ENCODE measurements at regions not wholly inside any gene's neighbourhood (a gene's known extent, or its start where the extent isn't known, plus 50 kb on each side); places are given as distances from the start of the nearest gene placed in this dataset.

DNA sequence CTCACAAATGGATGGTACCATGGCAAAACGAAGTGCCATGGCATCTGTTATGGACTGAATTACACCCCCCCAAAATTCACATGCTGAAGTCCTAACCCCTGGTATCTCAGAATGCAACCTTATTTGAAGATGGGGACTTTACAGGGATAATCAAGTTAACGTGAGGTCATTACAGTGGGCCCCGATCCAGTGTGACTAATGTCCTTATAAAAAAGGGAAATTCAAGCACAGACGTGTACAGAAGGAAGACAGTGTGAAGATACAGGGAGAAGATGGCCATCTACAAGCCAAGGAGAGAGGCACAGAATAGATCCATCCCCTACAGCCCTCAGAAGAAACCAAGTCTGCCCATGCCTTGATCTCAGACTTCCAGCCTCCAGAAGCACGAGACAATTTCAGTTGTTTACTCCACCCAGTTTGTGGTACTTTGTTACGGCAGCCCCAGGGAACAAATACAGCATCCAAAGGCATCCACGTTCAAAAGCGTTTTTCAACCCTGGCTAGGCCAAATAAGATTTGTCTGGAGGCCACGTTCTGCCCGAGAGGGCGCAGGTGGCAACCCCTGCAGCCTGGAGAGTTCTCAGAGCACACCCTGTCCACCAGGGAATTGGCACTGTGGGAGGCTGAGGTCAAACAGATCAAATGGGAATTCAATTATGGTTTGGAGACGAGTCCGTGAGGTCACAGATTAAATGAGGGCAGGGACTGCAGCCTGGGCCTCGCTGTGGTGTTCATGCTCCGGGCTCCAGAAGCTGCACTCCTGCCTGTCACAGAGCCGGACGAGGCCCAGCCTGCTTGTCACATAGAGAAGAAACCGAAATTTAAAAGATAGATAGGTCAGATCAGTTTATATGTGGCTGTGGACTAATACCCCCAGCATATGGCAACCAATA is 494.8 kb downstream of the SHQ1 start:
- 93 to 96% methylated on average over 12 to 18 of the region's 18 CpGs for WGBS, 2 experiments (ENCODE audit: insufficient coverage in 1 of 2, insufficient read length in 1 of 2)
- H3K36me3 ChIP-seq (ENCODE audit: control insufficient read depth, insufficient read depth, low read length), result no peaks in the 10 kb centered on the region
- peaks cover 25% of the 10 kb centered on the region for H3K4me1 Mint-ChIP-seq
- no peak overlapping the region for H3K27ac ChIP-seq (ENCODE audit: low read depth, low read length)
- no peak overlapping the region for H3K27ac Mint-ChIP-seq
- TF ChIP-seq, protein P1, sequence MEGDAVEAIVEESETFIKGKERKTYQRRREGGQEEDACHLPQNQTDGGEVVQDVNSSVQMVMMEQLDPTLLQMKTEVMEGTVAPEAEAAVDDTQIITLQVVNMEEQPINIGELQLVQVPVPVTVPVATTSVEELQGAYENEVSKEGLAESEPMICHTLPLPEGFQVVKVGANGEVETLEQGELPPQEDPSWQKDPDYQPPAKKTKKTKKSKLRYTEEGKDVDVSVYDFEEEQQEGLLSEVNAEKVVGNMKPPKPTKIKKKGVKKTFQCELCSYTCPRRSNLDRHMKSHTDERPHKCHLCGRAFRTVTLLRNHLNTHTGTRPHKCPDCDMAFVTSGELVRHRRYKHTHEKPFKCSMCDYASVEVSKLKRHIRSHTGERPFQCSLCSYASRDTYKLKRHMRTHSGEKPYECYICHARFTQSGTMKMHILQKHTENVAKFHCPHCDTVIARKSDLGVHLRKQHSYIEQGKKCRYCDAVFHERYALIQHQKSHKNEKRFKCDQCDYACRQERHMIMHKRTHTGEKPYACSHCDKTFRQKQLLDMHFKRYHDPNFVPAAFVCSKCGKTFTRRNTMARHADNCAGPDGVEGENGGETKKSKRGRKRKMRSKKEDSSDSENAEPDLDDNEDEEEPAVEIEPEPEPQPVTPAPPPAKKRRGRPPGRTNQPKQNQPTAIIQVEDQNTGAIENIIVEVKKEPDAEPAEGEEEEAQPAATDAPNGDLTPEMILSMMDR (conservative IDR thresholded peaks at IDR 0.05), result no peak
- no peaks in the 10 kb centered on the region for H3K27me3 ChIP-seq (ENCODE audit: control insufficient read depth, insufficient read depth, low read length, poor library complexity, severe bottlenecking)
- no peaks in the 10 kb centered on the region for H3K9me3 Mint-ChIP-seq
- no peaks in the 10 kb centered on the region for H3K4me1 ChIP-seq (ENCODE audit: control insufficient read depth, insufficient read depth, low read length)
- no peaks in the 10 kb centered on the region for H3K27me3 Mint-ChIP-seq (ENCODE audit: insufficient read depth)
- no peak overlapping the region for H3K4me3 Mint-ChIP-seq
- H3K9me3 ChIP-seq (ENCODE audit: control insufficient read depth, low read length), result no peaks in the 10 kb centered on the region
- H3K9ac ChIP-seq (ENCODE audit: extremely low read depth, low read length, poor library complexity, severe bottlenecking), result no peak overlapping the region
- H3K36me3 Mint-ChIP-seq (ENCODE audit: low read depth), result no peaks in the 10 kb centered on the region
- H3K4me3 ChIP-seq (ENCODE audit: low read length), result no peak overlapping the region
- DNase-seq, result peak; percentile 32

DNA sequence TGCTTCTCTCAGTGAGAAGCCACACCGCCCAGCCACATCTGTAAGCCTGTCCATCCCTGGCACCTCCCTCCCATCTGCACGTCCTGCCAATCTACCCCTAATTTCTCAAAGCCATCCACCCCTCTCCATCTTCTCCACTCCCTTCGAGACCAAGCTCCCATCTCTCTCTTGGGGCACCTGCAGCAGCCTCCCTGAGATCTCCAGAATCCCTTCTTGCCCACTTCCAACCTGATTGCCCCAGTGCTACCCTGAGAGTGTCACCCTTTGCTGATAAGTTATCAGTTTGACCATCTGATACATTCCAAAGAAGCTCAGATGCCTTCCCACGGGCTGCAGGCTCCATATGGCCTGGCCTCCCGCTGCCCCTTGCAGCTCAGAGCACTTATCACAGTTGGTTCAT is 496.1 kb downstream of the SHQ1 start:
- Histone ChIP-seq H3K4me1 (ENCODE audit: control insufficient read depth, insufficient read depth, low read length) (no peaks in the 10 kb centered on the region), H3K9ac (ENCODE audit: extremely low read depth, low read length, poor library complexity, severe bottlenecking) (no peak overlapping the region), H3K4me3 (ENCODE audit: low read length) (no peak overlapping the region), H3K27ac (ENCODE audit: low read depth, low read length) (no peak overlapping the region), H3K36me3 (ENCODE audit: control insufficient read depth, insufficient read depth, low read length) (no peaks in the 10 kb centered on the region), H3K27me3 (ENCODE audit: control insufficient read depth, insufficient read depth, low read length, poor library complexity, severe bottlenecking) (no peaks in the 10 kb centered on the region), H3K9me3 (ENCODE audit: control insufficient read depth, low read length) (no peaks in the 10 kb centered on the region)
- Mint-ChIP-seq H3K27ac (no peak overlapping the region), H3K4me3 (no peak overlapping the region), H3K36me3 (ENCODE audit: low read depth) (no peaks in the 10 kb centered on the region), H3K27me3 (ENCODE audit: insufficient read depth) (no peaks in the 10 kb centered on the region), H3K4me1 (peaks cover 27% of the 10 kb centered on the region), H3K9me3 (no peaks in the 10 kb centered on the region)
- WGBS, 2 experiments (ENCODE audit: insufficient coverage in 1 of 2, insufficient read length in 1 of 2), result 79 to 89% methylated on average over 4 to 5 of the region's 5 CpGs
- TF ChIP-seq, protein P1 (conservative IDR thresholded peaks at IDR 0.05), result no peak
- DNase-seq, result peak; percentile 45

DNA sequence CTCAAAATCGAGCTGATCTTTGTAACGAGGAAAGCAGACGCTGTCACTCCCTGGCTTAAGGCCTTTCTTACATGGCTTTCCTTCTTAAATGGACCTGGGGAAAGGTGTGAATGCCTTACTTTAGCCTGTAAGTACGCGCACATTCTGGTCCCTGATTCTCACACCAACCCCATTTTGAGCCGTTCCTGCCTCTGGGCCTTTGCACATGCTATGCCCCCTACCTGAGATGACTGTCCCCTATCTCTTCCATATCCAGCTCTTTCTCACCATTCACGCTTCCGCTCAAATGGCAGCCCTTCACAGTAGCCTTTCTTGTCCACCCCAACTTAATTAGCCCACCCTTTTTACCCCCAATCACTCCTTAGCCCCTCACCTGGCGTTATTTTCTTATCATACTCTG is 496.7 kb downstream of the SHQ1 start:
- Histone ChIP-seq H3K4me3 (ENCODE audit: low read length) (no peak overlapping the region), H3K36me3 (ENCODE audit: control insufficient read depth, insufficient read depth, low read length) (no peaks in the 10 kb centered on the region), H3K4me1 (ENCODE audit: control insufficient read depth, insufficient read depth, low read length) (no peaks in the 10 kb centered on the region), H3K9ac (ENCODE audit: extremely low read depth, low read length, poor library complexity, severe bottlenecking) (no peak overlapping the region), H3K27me3 (ENCODE audit: control insufficient read depth, insufficient read depth, low read length, poor library complexity, severe bottlenecking) (no peaks in the 10 kb centered on the region), H3K27ac (ENCODE audit: low read depth, low read length) (no peak overlapping the region), H3K9me3 (ENCODE audit: control insufficient read depth, low read length) (no peaks in the 10 kb centered on the region)
- peak; percentile 48 for DNase-seq
- WGBS, 2 experiments (ENCODE audit: insufficient coverage in 1 of 2, insufficient read length in 1 of 2), result 95 to 96% methylated on average over 7 to 9 of the region's 9 CpGs
- Mint-ChIP-seq H3K9me3 (no peaks in the 10 kb centered on the region), H3K4me3 (no peak overlapping the region), H3K27me3 (ENCODE audit: insufficient read depth) (no peaks in the 10 kb centered on the region), H3K27ac (no peak overlapping the region), H3K4me1 (peaks cover 28% of the 10 kb centered on the region), H3K36me3 (ENCODE audit: low read depth) (no peaks in the 10 kb centered on the region)
- TF ChIP-seq, protein P1 (conservative IDR thresholded peaks at IDR 0.05), result no peak
